HG02571 (cell line): ENCODE measurements at regions not wholly inside any gene's neighbourhood (a gene's known extent, or its start where the extent isn't known, plus 50 kb on each side); places are given as distances from the start of the nearest gene placed in this dataset.
"Not testable (repeated sequence)": the region's sequence is repeated elsewhere in the genome, so short reads cannot be mapped to it uniquely, and the experiment has no call there.

Source experiments
- ATAC-seq: cut with Tn5 transposase; IDR thresholded peaks from one replicate; pipeline ENCODE4 v1.9.1; 2021; ENCODE audit warnings: mild to moderate bottlenecking, moderate library complexity; ENCODE audit not compliant: unreplicated experiment

- ATAC-seq: no peak
Measured at GRCh38 chr14:34103176-34103575, 152.3 kb upstream of the EGLN3 start.

- no peak for ATAC-seq
Measured at GRCh38 chr14:34099635-34100034, 148.8 kb upstream of the EGLN3 start.

GRCh38 chr14:34098985-34099349 lies 148.1 kb upstream of the EGLN3 start:
- ATAC-seq: no peak

GRCh38 chr14:34098045-34098984 lies 147.4 kb upstream of the EGLN3 start:
- ATAC-seq: no peak

GRCh38 chr14:34097644-34098043 lies 146.8 kb upstream of the EGLN3 start:
- no peak for ATAC-seq

- no peak for ATAC-seq
Measured at GRCh38 chr14:34094384-34094783, 143.5 kb upstream of the EGLN3 start.

GRCh38 chr14:34093883-34094282 lies 143.0 kb upstream of the EGLN3 start:
- no peak for ATAC-seq

- ATAC-seq: no peak
Measured at GRCh38 chr14:34090451-34090850, 139.6 kb upstream of the EGLN3 start.

GRCh38 chr14:34088914-34089313 lies 138.0 kb upstream of the EGLN3 start:
- ATAC-seq: no peak

- ATAC-seq: no peak
Measured at GRCh38 chr14:34087571-34087970, 136.7 kb upstream of the EGLN3 start.

GRCh38 chr14:34086223-34086757 lies 135.4 kb upstream of the EGLN3 start:
- no peak for ATAC-seq

- no peak for ATAC-seq
Measured at GRCh38 chr14:34085695-34086094, 134.8 kb upstream of the EGLN3 start.

GRCh38 chr14:34081576-34082136 lies 130.8 kb upstream of the EGLN3 start:
- no peak for ATAC-seq

GRCh38 chr14:34081101-34081575 lies 130.3 kb upstream of the EGLN3 start:
- no peak for ATAC-seq

GRCh38 chr14:34079643-34080042 lies 128.8 kb upstream of the EGLN3 start:
- ATAC-seq: not testable (repeated sequence)

- ATAC-seq: no peak
Measured at GRCh38 chr14:34078117-34078743, 127.4 kb upstream of the EGLN3 start.

GRCh38 chr14:34075826-34076225 lies 125.0 kb upstream of the EGLN3 start:
- no peak for ATAC-seq

GRCh38 chr14:34075042-34075744 lies 124.3 kb upstream of the EGLN3 start:
- ATAC-seq: no peak

GRCh38 chr14:34072921-34073320 lies 122.0 kb upstream of the EGLN3 start:
- ATAC-seq: no peak

- ATAC-seq: no peak
Measured at GRCh38 chr14:34072401-34072800, 121.5 kb upstream of the EGLN3 start.

GRCh38 chr14:34070917-34071407 lies 120.1 kb upstream of the EGLN3 start:
- ATAC-seq: no peak
